Cardiac muscle cell (in vitro differentiated cells and primary cell): ENCODE measurements at regions not wholly inside any gene's neighbourhood (a gene's known extent, or its start where the extent isn't known, plus 50 kb on each side); places are given as distances from the start of the nearest gene placed in this dataset.

Experiments
- DNase-seq, 2 donors: peaks; one replicate each; pipeline versions ENCODE4 v3.0.0 to v3.0.0-alpha.2; 2010 to 2017; ENCODE audit warnings: low read depth in 1 of 2, low spot score in 1 of 2
- H3K27ac ChIP-seq: fragments of 200-600 bp; sonication (generic); 2 replicates; pipeline ENCODE4 v1.5.1; 2016
- H3K27me3 ChIP-seq: fragments of 200-600 bp; sonication (generic); 2 replicates; pipeline ENCODE4 v1.6.0; 2016; ENCODE audit warnings: control low read depth
- H3K36me3 ChIP-seq: fragments of 200-600 bp; sonication (generic); 2 replicates; pipeline ENCODE4 v1.5.1; 2016; ENCODE audit warnings: control low read depth
- H3K4me1 ChIP-seq: fragments of 200-600 bp; sonication (generic); 2 replicates; pipeline ENCODE4 v1.8.1; 2017; ENCODE audit warnings: low read depth, mild to moderate bottlenecking, mixed run types
- H3K4me3 ChIP-seq: fragments of 200-600 bp; sonication (generic); 2 replicates; pipeline ENCODE4 v1.5.1; 2016; ENCODE audit warnings: mild to moderate bottlenecking
- H3K9me3 ChIP-seq: fragments of 200-600 bp; sonication (generic); 2 replicates; pipeline ENCODE4 v1.5.1; 2017; ENCODE audit warnings: low read depth, mild to moderate bottlenecking, control low read depth
- CTCF ChIP-seq: IDR thresholded peaks from 2 replicates; pipeline ENCODE4 v1.5.1; 2012; ENCODE audit warnings: low read depth, mild to moderate bottlenecking, low read length

DNA sequence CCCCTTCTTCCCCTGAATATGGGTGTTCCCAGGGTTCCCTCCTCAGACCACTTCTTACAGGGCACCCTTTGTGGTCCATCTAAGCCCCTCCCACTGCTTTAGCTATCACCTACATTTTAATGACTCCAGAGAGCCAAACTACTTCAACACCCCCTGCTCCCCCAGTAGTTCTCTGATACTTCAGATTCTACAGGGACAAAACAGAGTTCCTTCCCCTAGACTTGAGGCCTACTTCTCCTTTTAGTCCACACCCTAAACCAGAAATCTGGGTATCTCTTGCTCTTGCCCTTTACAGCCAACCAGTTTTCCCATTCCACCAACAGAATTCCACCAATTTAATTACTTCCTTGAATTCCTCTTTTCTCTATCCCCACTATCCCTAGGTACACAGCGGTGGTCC is 107.2 kb downstream of the KCNRG start:
- H3K27me3 ChIP-seq, result peaks cover 48% of the 10 kb centered on the region
- DNase-seq, result no peak
- no peak overlapping the region for H3K27ac ChIP-seq
- no peaks in the 10 kb centered on the region for H3K36me3 ChIP-seq
- H3K9me3 ChIP-seq, result no peaks in the 10 kb centered on the region
- no peak for TF ChIP-seq CTCF
- H3K4me3 ChIP-seq, result no peak overlapping the region
- peaks cover 4% of the 10 kb centered on the region for H3K4me1 ChIP-seq

DNA sequence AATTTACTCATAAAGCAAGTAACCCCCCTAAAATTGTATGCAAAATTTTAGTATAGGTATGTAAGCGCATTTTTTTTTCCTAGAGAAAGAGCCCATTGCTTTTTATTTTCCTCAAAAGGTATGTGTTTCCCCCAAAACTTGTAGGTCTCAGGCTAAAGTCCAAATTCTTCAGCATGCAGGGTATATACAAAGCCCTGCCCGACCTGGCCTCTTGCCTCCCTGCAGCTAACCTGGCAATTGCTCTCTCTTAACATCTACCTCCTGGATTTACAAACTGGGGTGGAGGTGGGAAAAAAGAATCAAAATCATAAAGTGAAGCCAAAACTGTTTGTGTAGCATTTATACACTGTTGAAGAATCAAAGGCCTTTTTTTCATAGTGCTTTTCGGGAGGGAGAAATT is 107.8 kb downstream of the KCNRG start:
- Histone ChIP-seq H3K9me3 (no peaks in the 10 kb centered on the region), H3K27ac (no peak overlapping the region), H3K4me1 (peaks cover 9% of the 10 kb centered on the region), H3K27me3 (peaks cover 53% of the 10 kb centered on the region), H3K36me3 (no peaks in the 10 kb centered on the region), H3K4me3 (peak overlapping the region; percentile 68)
- no peak for TF ChIP-seq CTCF
- DNase-seq, result no peak

GRCh38 chr13:50123515-50123861 is 108.2 kb downstream of the KCNRG start:
- H3K4me3 ChIP-seq, result peak overlapping the region; percentile 68
- H3K27me3 ChIP-seq, result peaks cover 58% of the 10 kb centered on the region
- no peaks in the 10 kb centered on the region for H3K9me3 ChIP-seq
- peaks cover 10% of the 10 kb centered on the region for H3K4me1 ChIP-seq
- TF ChIP-seq CTCF, result no peak
- H3K27ac ChIP-seq, result peak overlapping the region; percentile 74
- no peaks in the 10 kb centered on the region for H3K36me3 ChIP-seq
- no peak for DNase-seq

GRCh38 chr13:50123862-50124535 is 108.8 kb downstream of the KCNRG start:
- no peak for TF ChIP-seq CTCF
- Histone ChIP-seq H3K4me3 (peak overlapping the region; percentile 68), H3K27ac (peak overlapping the region; percentile 74), H3K27me3 (peaks cover 63% of the 10 kb centered on the region), H3K4me1 (peaks cover 10% of the 10 kb centered on the region), H3K36me3 (no peaks in the 10 kb centered on the region), H3K9me3 (no peaks in the 10 kb centered on the region)
- DNase-seq, result peak; percentile 76 to 89

GRCh38 chr13:50124536-50125303 is 109.5 kb downstream of the KCNRG start:
- Histone ChIP-seq H3K4me1 (peaks cover 10% of the 10 kb centered on the region), H3K27ac (peak overlapping the region; percentile 74), H3K27me3 (peaks cover 71% of the 10 kb centered on the region), H3K4me3 (peak overlapping the region; percentile 68), H3K36me3 (no peaks in the 10 kb centered on the region), H3K9me3 (no peaks in the 10 kb centered on the region)
- TF ChIP-seq CTCF, result no peak
- peak; percentile 80 to 98 for DNase-seq
